Subcutaneous abdominal adipose tissue (tissue), 5 donors: ENCODE measurements at regions not wholly inside any gene's neighbourhood (a gene's known extent, or its start where the extent isn't known, plus 50 kb on each side); places are given as distances from the start of the nearest gene placed in this dataset.
A peak's percentile ranks its signal among the peaks of the same experiment; 100 is the strongest.

Experiments used
- H3K27ac ChIP-seq: one replicate; pipeline ENCODE4 v1.7.0; 2013; ENCODE audit warnings: low read depth, mild to moderate bottlenecking, inconsistent platforms, low read length, moderate library complexity
- H3K27me3 ChIP-seq, 5 donors: one replicate each; pipeline ENCODE4 v1.7.0; 2013; ENCODE audit warnings: low read length in 5 of 5, inconsistent platforms in 1 of 5; ENCODE audit not compliant: control insufficient read depth in 5 of 5, insufficient read depth in 4 of 5
- H3K36me3 ChIP-seq, 5 donors: one replicate each; pipeline ENCODE4 v1.7.0; 2013; ENCODE audit warnings: low read length in 5 of 5; ENCODE audit not compliant: control insufficient read depth in 5 of 5, insufficient read depth in 5 of 5
- H3K4me1 ChIP-seq, 5 donors: one replicate each; pipeline ENCODE4 v1.7.0; 2013; ENCODE audit warnings: low read length in 5 of 5, mild to moderate bottlenecking in 3 of 5, moderate library complexity in 1 of 5; ENCODE audit not compliant: control insufficient read depth in 5 of 5, insufficient read depth in 5 of 5
- H3K4me3 ChIP-seq, 5 donors: one replicate each; pipeline ENCODE4 v1.7.0; 2013; ENCODE audit warnings: low read length in 5 of 5, low read depth in 1 of 5
- H3K9ac ChIP-seq, 5 donors: one replicate each; pipeline ENCODE4 v1.7.0; 2013; ENCODE audit warnings: low read length in 5 of 5, mild to moderate bottlenecking in 4 of 5, moderate library complexity in 3 of 5
- H3K9me3 ChIP-seq, 5 donors: one replicate each; pipeline ENCODE4 v1.7.0; 2013; ENCODE audit warnings: low read length in 5 of 5; ENCODE audit not compliant: control insufficient read depth in 5 of 5
- donor health status: healthy.
- donor health status: healthy.
- donor health status: healthy.
- donor health status: healthy.
- donor health status: healthy.

DNA sequence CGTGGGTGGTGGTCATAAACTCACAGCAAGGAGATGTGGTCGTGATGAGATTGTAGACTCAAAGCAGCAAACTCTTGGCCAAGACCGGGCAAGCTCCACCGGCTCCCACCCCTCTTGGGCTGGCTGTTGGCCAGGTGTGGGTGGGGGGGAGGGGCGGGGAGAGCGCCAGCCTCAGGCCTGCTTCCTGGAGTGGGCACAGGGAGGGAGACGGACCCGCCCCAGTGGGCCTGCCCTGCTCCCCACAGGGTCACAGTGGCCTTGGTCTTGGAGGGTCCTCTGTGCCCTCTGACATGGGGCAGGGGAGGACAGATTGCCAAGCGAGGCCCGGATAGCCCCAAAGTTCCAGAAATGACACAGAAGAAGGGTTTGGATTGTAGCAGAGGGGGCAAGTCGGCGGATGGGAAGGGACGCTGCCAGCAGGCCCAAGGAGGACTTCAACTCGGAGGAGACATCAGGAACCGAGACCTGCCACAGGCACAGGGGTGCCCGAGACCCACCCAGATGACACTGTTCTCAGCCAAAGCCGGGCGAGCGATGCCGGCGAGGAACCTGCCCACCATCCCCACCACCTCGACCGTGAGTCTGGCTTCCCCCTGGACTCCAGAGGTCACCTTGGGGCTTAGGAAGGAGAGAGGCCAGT is 85.4 kb upstream of the ACTRT2 start:
- Histone ChIP-seq H3K27ac (no peak overlapping the region), H3K4me1 (no peaks in the 10 kb centered on the region), H3K9ac (no peak overlapping the region), H3K4me3 (no peak overlapping the region), H3K27me3 (peaks cover 24 to 44% (median 31%) of the 10 kb centered on the region in 5 donors), H3K36me3 (no peaks in the 10 kb centered on the region), H3K9me3 (peaks cover 6 to 21% (median 18%) of the 10 kb centered on the region in 5 donors)

DNA sequence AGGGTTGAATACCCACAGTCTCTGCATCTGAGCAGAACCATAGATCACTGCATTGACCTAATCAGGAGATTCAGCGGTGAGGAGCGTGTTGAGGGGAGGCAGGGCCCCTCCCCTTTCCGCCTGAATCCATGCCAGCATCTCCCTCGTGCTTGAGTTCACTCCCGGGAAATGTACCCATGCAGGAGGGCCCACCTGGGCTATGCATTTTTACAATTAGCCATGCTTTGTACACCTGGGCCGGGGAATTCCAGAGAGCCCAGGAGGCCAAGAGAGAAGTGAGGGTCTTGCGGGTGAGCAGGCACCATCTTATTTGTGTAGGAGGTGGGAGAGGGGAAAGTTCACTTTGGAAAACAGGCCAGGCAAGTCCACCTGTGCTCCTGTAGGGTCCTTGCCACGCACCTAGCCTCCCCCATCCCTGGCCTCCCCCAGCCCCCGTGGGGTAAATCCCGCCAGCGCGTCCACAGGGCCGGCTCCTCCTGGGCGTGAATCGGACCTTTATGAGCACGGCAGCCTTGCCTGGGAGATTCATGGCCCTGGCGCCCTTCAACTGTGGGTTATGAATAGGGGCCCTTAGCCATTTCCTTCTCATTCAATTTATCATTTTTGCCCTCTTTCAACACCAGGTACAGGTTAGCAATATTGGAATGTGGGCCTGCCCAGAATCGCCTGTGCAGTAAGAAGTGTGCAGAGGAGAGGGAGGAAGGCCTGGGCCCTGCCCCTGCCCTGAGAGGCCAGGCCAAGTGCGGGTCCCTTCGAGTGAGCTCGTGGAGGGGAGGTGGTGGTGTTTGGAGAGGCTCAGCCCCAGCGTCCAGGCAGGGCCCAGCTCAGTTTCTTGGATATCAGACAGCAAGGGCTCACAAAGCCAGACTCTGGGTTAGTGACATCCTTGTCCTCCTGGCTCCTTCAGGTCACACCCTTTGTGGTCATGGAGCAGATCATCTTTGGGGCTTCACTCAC is 84.4 kb upstream of the ACTRT2 start:
- Histone ChIP-seq H3K4me1 (no peaks in the 10 kb centered on the region), H3K9me3 (peaks cover 15 to 30% (median 28%) of the 10 kb centered on the region in 5 donors), H3K27me3 (peaks cover 16 to 34% (median 21%) of the 10 kb centered on the region in 5 donors), H3K27ac (no peak overlapping the region), H3K9ac (no peak overlapping the region), H3K4me3 (no peak overlapping the region), H3K36me3 (no peaks in the 10 kb centered on the region)

DNA sequence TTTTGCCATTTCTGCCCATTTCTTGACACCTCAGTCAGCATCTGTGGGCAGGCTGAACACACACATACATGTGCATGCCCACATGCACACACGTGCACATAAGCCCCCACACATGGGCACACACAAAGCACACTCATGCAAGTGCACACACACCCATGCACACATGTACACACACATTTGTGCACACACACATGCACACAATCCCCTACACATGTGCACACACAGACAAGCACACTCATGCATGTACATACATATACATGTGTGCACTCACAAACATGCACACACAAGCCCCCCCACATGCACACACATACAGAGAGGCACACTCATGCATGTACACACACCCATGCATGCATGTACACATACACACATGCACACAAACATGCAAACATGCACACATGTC is 83.5 kb upstream of the ACTRT2 start:
- peaks cover 7 to 25% (median 12%) of the 10 kb centered on the region in 5 donors for H3K27me3 ChIP-seq
- no peaks in the 10 kb centered on the region for H3K4me1 ChIP-seq
- no peak overlapping the region for H3K27ac ChIP-seq
- peaks cover 15 to 39% (median 34%) of the 10 kb centered on the region in 5 donors for H3K9me3 ChIP-seq
- H3K4me3 ChIP-seq, result no peak overlapping the region
- no peak overlapping the region for H3K9ac ChIP-seq
- no peaks in the 10 kb centered on the region for H3K36me3 ChIP-seq

DNA sequence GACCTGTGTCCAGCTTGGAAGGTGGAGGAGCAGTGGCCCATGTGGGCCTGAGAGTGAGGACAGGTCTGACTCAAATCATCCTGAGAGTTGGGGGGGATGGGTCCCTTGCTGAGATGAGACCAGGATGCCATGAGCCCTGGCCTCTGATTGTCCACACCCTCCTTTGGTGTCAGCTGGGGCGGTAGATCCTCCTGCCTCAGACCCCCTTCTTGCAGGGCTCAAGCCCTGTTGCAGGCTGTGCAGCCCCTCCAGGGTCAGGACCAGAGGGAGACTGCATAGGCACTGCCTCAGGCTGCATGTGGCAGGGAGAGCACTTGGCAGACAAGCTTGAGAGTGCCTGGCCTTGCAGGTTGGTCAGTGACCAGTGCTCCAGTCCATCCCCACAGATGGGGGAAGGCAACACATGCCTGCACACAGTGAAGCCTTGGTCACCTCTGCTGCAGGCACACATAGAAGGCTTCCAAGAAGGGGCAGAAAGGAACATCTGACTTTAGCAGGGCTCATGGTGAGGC is 82.2 kb upstream of the ACTRT2 start:
- Histone ChIP-seq H3K27ac (no peak overlapping the region), H3K36me3 (no peaks in the 10 kb centered on the region), H3K27me3 (peaks cover 5 to 19% (median 8%) of the 10 kb centered on the region in 5 donors), H3K4me1 (no peaks in the 10 kb centered on the region), H3K4me3 (peak overlapping the region in 1 of 5 donors; percentile 1), H3K9me3 (peaks cover 15 to 40% (median 35%) of the 10 kb centered on the region in 5 donors), H3K9ac (no peak overlapping the region)

DNA sequence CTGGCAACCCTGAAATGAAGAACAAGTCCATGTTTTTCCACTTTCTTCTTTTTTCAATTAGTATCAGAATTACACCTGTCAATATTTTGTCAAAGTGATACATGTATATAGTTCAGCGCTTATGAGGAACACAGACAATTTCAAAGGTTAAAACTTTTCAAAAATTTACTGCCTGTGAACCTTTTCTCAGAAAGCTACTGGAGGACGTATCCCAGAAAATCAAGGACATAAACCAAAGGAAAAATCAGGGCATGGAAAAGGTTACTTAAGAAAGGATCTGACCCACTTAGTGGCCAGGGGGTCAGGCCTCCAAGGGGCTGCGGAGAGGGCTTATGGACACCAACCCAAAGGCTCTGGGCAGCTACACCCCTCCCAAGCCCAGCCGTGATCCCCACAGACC is 81.1 kb upstream of the ACTRT2 start:
- Histone ChIP-seq H3K4me3 (no peak overlapping the region), H3K9me3 (peaks cover 15 to 40% (median 35%) of the 10 kb centered on the region in 5 donors), H3K27me3 (peaks cover 0 to 20% (median 11%) of the 10 kb centered on the region in 5 donors)

DNA sequence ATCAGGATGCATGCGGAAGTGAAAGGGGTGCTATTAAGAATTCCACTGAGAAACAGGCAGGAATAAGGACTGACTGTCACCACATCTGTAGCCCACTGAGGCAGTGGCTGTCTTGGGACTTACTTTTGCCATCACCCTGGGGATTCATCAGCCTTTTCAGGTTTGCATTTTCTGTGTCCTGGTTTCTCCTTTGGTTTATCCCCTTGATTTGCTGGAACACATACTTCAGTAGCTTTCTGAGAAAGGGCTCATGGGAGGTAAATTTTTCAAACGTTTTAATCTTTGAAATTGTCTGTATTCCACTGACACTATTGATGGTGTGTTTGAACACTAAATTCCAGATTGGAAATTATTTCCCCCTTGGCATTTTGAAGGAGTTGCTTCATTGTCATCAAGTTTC is 80.2 kb upstream of the ACTRT2 start:
- Histone ChIP-seq H3K4me3 (no peak overlapping the region), H3K27me3 (peaks cover 0 to 21% (median 14%) of the 10 kb centered on the region in 5 donors), H3K9me3 (peaks cover 15 to 40% (median 35%) of the 10 kb centered on the region in 5 donors), H3K36me3 (no peaks in the 10 kb centered on the region), H3K27ac (no peak overlapping the region), H3K9ac (no peak overlapping the region), H3K4me1 (no peaks in the 10 kb centered on the region)

More for the DNA sequence above, 81.1 kb upstream of the ACTRT2 start:
- Histone ChIP-seq H3K36me3 (no peaks in the 10 kb centered on the region), H3K9ac (no peak overlapping the region), H3K27ac (no peak overlapping the region), H3K4me1 (no peaks in the 10 kb centered on the region)

DNA sequence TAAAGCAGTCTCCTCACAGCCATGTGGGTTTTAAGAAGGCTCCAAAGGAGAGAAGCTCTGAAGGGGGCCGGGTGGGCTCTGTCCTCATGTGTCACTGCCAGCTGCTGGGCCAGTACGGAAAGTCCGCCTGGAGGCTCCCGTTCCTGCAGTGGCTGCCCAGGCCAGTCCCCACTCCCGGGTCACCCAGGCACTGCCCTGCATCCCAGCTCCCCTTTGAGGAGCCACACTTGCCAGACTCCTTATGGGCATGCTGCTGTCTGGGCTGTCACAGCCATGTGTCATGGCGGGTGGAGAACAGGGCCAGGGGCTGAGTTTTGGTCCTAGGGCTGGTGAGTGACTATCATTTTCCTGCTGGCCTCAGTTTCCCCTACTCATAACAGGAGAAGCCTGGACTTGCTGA is 79.4 kb upstream of the ACTRT2 start:
- peaks cover 0 to 27% (median 17%) of the 10 kb centered on the region in 5 donors for H3K27me3 ChIP-seq
- H3K27ac ChIP-seq, result no peak overlapping the region
- H3K4me3 ChIP-seq, result no peak overlapping the region
- H3K9me3 ChIP-seq, result peaks cover 15 to 40% (median 35%) of the 10 kb centered on the region in 5 donors
- no peaks in the 10 kb centered on the region for H3K36me3 ChIP-seq
- H3K4me1 ChIP-seq, result no peaks in the 10 kb centered on the region
- no peak overlapping the region for H3K9ac ChIP-seq

DNA sequence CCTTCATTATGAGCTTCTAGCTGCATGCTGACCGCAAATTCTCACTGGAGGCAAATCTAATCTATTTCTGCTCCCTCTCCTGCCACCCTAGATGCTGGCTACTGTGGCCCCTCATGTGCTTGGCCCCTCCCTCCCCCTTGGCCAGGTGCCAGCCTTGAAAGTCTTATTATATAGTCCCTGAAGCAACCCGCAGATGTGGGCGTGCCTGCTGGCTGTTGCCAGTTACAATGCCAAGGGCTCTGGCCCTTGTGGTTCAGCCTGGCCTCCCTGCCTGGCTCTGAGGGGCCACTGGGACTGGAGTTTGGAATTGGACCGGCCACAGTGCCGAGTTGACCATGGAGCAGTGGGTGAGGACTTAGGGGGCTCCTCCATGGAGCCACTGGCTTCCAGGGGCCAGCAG is 78.9 kb upstream of the ACTRT2 start:
- no peak overlapping the region for H3K4me3 ChIP-seq
- H3K4me1 ChIP-seq, result no peaks in the 10 kb centered on the region
- H3K36me3 ChIP-seq, result no peaks in the 10 kb centered on the region
- peaks cover 15 to 40% (median 35%) of the 10 kb centered on the region in 5 donors for H3K9me3 ChIP-seq
- H3K9ac ChIP-seq, result no peak overlapping the region
- peaks cover 0 to 31% (median 18%) of the 10 kb centered on the region in 5 donors for H3K27me3 ChIP-seq
- H3K27ac ChIP-seq, result no peak overlapping the region

DNA sequence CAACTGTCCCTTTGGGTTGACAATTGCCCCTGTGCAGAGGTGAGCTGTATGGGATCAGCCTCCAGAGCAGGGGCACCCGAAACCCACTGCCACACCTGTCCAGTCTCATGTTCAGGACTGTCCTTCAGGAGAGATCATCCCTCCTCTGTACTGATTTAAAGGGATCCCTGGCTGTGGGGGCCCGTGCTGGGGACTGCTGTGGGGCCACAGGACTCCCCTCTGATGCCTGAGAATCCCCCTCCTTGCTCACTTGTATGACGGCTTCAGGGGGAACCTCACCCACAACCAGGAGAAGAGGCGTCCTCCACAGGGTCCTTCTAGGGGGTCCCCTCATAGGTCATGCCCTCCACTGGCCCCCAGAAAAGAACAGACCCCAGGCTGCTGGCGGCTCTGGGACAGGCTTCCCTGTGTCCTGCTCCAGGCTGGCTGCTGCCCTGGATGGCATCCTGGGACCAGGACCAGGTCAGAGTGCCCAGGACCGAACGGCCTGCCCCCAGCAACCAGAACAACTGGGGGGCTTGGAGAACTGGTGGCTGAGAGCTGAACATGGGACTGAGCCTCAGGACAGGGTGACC is 77.5 kb upstream of the ACTRT2 start:
- Histone ChIP-seq H3K27me3 (peaks cover 4 to 40% (median 26%) of the 10 kb centered on the region in 5 donors), H3K9me3 (peaks cover 15 to 40% (median 35%) of the 10 kb centered on the region in 5 donors), H3K4me1 (no peaks in the 10 kb centered on the region), H3K36me3 (no peaks in the 10 kb centered on the region), H3K9ac (no peak overlapping the region), H3K27ac (no peak overlapping the region), H3K4me3 (no peak overlapping the region)
